GM12875 (cell line): ENCODE measurements at regions not wholly inside any gene's neighbourhood (a gene's known extent, or its start where the extent isn't known, plus 50 kb on each side); places are given as distances from the start of the nearest gene placed in this dataset.
A peak's percentile ranks its signal among the peaks of the same experiment; 100 is the strongest.
"Not testable (repeated sequence)": the region's sequence is repeated elsewhere in the genome, so short reads cannot be mapped to it uniquely, and the experiment has no call there.

Source experiments
- H3K4me3 ChIP-seq: one replicate; pipeline ENCODE4 v1.5.1; 2011; ENCODE audit warnings: low read depth, low read length, control low read depth
- TF ChIP-seq, protein P1 (sequence below): IDR thresholded peaks from 2 replicates; pipeline ENCODE4 v1.5.1; 2011; ENCODE audit warnings: low read depth, mild to moderate bottlenecking, control low read depth, inconsistent platforms, low read length, moderate library complexity, borderline replicate concordance; ENCODE audit not compliant: insufficient read depth

- TF ChIP-seq, protein P1, sequence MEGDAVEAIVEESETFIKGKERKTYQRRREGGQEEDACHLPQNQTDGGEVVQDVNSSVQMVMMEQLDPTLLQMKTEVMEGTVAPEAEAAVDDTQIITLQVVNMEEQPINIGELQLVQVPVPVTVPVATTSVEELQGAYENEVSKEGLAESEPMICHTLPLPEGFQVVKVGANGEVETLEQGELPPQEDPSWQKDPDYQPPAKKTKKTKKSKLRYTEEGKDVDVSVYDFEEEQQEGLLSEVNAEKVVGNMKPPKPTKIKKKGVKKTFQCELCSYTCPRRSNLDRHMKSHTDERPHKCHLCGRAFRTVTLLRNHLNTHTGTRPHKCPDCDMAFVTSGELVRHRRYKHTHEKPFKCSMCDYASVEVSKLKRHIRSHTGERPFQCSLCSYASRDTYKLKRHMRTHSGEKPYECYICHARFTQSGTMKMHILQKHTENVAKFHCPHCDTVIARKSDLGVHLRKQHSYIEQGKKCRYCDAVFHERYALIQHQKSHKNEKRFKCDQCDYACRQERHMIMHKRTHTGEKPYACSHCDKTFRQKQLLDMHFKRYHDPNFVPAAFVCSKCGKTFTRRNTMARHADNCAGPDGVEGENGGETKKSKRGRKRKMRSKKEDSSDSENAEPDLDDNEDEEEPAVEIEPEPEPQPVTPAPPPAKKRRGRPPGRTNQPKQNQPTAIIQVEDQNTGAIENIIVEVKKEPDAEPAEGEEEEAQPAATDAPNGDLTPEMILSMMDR: no peak
- no peak overlapping the region for H3K4me3 ChIP-seq
Measured at GRCh38 chr14:71165121-71166031, 258.1 kb downstream of the PCNX1 start.

GRCh38 chr14:71166180-71166837, 259.1 kb downstream of the PCNX1 start:
- TF ChIP-seq, protein P1: peak; percentile 39; the same call in 1 of the 2 replicates
- no peak overlapping the region for H3K4me3 ChIP-seq

DNA sequence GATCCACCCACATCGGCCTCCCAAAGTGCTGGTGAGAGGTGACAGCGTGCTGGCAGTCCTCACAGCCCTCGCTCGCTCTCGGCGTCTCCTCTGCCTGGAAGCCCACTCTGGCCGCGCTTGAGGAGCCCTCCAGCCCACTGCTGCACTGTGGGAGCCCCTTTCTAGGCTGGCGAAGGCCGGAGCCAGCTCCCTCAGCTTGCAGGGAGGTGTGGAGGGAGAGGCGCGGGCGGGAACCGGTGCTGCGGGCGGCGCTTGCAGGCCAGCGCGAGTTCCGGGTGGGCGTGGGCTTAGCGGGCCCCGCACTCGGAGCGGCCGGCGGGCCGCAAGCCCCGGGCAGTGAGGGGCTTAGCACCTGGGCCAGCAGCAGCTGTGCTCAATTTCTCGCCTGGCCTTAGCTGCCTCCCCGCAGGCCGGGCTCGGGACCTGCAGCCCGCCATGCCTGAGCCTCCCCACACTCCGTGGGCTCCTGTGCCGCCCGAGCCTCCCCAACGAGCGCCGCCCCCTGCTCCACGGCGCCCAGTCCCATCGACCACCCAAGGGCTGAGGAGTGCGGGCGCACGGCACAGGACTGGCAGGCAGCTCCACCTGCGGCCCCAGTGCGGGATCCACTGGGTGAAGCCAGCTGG, 260.2 kb downstream of the PCNX1 start:
- H3K4me3 ChIP-seq: not testable (repeated sequence)

GRCh38 chr14:71168161-71168560, 260.9 kb downstream of the PCNX1 start:
- H3K4me3 ChIP-seq: not testable (repeated sequence)

GRCh38 chr14:71168564-71169427, 261.5 kb downstream of the PCNX1 start:
- H3K4me3 ChIP-seq: no peak overlapping the region
- TF ChIP-seq, protein P1: no peak

DNA sequence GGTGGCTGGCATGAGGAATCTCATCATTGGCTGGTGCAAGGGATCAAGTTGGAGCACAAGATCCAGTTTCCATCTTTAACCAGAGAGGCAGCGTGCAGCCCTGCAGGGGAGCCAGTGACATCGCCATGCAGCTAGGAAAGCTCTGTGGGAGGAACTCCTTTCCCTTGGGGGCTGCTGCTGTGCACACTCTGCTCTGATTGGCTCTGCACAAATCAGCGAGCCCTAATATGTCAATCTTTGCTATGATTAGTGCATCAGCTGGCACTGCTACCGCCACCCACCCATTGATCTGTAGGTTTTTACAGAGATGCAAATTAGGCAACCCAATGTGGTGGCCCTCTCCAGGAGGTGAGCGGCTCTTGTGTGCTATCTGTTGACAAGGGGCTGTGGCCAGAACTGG, 262.6 kb downstream of the PCNX1 start:
- no peak overlapping the region for H3K4me3 ChIP-seq
- TF ChIP-seq, protein P1: no peak

GRCh38 chr14:71175491-71175890, 268.2 kb downstream of the PCNX1 start:
- TF ChIP-seq, protein P1: no peak

More at GRCh38 chr14:71175491-71175890, 268.2 kb downstream of the PCNX1 start:
- H3K4me3 ChIP-seq: no peak overlapping the region
